ENCODE measurements at regions not wholly inside any gene's neighbourhood (a gene's known extent, or its start where the extent isn't known, plus 50 kb on each side); places are given as distances from the start of the nearest gene placed in this dataset.

DNA sequence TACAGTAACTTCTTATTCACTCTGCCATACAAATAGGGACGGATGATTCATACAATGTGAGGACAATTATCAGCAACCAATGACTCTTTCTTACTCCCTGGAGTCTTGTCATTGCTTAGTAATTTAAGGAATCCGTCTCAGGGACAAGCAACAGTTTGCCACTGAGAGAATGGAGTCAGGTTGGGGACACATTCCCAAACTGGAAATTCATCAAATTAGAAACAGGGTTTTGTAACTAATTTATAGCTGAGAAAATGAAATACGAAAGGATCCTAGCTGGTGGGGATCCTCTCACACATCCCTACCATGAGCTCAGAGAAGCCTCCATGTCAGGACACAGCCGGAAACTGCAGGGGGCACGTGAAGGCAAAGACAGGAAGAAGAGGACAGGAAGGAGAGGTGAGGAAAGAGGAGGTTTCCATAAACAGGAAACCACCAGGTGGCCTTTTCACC is 50.4 kb upstream of the KDR start:
- TF ChIP-seq POLR2A (IDR thresholded peaks at IDR 0.05), result no peak
- TF ChIP-seq, protein P1, sequence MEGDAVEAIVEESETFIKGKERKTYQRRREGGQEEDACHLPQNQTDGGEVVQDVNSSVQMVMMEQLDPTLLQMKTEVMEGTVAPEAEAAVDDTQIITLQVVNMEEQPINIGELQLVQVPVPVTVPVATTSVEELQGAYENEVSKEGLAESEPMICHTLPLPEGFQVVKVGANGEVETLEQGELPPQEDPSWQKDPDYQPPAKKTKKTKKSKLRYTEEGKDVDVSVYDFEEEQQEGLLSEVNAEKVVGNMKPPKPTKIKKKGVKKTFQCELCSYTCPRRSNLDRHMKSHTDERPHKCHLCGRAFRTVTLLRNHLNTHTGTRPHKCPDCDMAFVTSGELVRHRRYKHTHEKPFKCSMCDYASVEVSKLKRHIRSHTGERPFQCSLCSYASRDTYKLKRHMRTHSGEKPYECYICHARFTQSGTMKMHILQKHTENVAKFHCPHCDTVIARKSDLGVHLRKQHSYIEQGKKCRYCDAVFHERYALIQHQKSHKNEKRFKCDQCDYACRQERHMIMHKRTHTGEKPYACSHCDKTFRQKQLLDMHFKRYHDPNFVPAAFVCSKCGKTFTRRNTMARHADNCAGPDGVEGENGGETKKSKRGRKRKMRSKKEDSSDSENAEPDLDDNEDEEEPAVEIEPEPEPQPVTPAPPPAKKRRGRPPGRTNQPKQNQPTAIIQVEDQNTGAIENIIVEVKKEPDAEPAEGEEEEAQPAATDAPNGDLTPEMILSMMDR (IDR thresholded peaks at IDR 0.05), result no peak
